ENCODE measurements at regions not wholly inside any gene's neighbourhood (a gene's known extent, or its start where the extent isn't known, plus 50 kb on each side); places are given as distances from the start of the nearest gene placed in this dataset.

DNA sequence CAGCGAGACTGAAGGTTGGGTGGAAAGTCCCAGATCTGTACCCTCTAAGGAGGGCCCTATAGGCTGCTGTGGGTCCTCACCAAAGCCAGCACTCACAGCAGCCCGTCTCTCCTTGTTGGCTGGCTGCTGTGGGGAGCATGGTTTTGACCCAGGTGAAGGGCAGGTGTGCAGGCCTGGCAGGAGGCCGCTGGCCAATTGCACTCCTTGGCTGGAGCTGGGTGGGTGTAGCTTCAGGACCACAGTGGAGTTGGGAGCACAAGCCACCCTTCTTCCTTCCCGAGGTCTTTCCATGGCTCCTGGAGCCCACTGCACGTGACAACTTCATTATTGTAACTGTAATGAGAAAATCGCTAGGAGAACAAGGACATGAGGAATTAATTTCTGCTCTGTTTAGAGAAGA, 287.7 kb upstream of the FOXQ1 start:
- no peak for DNase-seq

DNA sequence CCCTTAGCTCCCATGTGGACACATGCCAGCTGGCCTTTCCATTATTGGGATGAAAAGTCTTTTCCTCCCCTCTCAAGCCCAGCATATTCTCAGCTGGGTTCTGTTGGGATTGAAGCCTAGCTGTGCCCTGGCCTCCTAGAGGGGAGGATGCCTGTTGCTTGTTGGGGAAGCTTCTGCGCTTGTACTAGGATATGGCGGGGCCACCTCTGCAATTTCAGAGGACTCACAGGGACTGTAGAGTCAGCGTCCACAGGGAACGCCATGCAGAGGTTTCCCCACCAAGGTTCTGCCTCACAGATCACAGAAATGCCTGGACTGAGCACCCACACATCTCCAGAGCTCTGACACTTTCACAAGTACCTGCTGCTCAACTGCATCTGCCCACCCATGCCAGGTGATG, 288.7 kb upstream of the FOXQ1 start:
- DNase-seq: no peak

DNA sequence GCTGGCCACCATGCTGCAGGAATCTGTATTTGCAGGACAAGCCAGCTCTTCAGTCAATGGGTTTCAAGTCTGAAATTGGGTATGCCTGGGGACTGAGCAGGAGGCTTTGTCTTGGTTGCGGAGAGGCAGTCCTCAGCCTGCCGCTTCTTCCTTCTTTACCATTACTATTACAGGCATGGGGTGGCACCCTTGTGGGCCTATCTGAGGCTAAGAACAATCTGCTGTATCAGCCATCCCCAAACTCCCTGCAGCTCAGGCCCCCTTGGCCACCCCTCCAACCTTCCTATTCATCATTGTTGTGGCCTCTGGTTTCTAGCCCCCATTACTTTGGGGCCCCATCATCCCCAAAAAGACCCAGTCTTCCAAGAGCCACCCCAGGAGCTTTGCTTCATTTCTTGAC, 289.2 kb upstream of the FOXQ1 start:
- no peak for DNase-seq

DNA sequence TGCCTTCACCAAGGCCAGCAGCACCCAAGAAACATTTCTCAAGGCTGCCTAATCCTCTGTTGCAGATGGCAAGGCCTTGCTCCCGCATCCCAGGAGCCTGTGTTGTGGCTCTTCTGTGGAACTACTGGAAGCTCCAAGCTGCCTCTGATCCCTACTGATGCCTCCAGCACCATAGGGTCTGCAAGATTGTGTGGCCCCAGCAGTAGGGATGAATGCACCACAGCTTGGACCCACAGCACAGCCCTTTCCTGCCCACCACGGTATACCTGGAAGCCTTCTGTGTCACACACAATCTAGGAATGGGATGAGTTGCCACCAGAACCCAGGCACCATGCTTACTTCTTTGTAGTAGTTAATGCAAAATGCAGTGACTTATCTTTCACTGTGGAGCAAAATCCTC, 291.1 kb upstream of the FOXQ1 start:
- no peak for DNase-seq

DNA sequence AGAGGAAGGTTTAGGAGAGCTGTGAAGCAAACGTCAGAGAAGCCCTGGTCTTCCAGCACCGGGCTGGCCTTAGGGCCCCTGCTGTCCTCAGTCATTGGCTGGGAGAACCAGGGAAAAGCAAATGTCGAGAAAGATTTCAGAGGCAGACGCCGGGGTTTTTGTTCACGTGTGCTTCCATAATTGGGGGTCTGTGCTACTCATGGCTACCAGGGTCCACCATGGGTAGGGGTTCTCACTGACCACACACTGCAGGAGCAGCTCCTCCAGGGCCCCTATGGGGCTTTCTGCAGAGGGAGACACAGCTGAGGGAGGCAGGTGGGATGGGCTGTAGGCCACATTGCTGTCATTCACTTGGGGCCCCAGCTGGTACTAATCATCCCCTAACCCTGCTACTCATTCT, 291.8 kb upstream of the FOXQ1 start:
- no peak for DNase-seq

DNA sequence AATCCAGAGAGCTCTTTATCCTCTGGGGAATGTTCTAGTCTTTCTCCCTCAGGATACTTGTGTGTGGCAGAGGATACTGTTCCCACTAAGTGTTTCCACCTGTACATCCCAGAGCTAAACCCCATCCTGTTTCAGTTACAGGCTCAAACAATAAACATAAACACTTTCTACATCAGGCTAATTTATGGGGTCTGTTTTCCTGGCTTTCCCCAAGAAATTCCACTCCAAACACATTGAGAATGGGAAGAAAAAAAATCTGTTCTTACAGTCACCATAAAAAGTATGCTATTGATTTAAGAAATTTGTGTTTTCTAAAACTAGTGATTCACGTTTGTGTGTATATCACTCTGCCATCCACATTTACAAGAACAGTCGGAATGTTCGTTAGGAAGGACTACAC, 293.9 kb upstream of the FOXQ1 start:
- DNase-seq: no peak

DNA sequence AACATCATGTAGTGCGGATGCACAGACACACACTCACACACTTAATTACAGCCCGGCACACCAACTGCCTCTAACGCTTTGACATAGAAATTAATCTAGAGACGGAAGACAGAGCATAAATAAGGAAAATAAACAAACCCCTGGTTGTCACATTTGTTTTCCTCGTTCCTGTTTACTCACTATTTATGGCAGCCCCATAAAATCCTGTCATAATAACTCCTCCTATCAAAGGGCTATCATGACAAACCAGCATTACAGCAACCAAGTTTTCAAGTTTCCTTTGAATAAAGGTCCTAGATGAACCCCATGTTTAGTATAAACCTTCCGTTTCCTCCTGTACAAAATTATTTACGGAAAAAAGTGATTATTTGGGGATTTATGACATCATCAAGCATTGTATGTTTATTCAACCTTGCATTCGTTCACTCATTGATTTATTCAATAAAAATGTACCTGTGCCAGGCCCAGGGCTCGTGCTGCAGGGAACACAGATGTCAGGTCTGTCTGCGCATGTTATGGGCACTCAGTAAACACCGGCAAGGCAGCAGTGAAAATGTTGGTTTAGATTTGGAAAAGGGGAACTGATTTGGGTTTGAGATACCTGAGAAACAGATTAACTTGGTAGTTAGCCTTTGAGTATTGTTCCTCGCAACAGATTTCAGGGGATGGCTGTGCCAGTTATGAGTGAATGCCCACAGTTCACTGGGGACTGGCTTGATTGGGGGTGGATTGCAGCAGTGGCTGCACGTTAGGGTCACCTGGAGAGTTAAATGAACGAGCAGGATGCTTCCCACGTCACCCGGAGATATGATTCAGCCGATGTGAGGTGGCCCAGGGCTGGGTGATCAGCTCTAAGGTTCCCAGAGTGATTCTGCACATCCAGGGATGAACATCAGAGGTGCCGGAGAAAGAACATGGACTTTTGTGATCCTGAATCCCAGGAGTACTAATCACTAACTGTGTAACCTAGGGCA, 295.3 kb upstream of the FOXQ1 start:
- no peak for DNase-seq

DNA sequence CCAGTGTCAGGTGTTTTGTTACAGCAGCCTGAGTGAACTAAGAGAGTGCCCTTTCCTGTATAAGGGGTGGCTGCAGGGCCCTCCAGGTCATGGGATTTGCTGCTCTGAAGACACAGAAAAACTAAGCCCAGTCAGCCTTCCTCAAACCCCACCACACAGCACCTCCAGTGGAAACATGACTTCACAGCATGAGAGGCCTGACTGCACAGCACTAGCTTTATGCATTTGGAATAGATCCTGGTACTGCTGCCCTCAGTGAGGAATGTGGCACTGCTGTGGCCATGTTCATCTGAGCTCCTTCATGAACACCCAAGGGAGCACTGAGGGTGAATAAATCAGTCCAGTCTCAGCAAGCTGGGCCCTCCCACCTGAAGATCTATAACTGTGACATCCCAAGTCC, 296.1 kb upstream of the FOXQ1 start:
- no peak for DNase-seq

DNA sequence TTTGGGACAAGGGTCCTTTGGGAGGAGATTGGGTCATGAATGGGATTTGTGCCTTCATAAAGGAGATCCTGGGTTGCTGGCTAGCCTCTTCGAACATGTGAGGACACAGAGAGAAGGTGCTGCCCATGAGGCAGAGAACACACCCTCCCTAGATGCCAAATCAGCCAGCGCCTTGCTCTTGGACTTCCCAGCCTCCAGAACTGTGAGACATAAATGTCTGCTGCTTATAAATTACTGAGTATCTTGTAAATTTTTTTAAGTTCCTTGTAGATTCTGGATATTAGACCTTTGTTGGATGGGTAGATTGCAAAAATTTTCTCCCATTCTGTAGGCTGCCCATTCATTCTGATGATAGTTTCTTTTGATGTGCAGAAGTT, 297.5 kb upstream of the FOXQ1 start:
- DNase-seq: no peak

DNA sequence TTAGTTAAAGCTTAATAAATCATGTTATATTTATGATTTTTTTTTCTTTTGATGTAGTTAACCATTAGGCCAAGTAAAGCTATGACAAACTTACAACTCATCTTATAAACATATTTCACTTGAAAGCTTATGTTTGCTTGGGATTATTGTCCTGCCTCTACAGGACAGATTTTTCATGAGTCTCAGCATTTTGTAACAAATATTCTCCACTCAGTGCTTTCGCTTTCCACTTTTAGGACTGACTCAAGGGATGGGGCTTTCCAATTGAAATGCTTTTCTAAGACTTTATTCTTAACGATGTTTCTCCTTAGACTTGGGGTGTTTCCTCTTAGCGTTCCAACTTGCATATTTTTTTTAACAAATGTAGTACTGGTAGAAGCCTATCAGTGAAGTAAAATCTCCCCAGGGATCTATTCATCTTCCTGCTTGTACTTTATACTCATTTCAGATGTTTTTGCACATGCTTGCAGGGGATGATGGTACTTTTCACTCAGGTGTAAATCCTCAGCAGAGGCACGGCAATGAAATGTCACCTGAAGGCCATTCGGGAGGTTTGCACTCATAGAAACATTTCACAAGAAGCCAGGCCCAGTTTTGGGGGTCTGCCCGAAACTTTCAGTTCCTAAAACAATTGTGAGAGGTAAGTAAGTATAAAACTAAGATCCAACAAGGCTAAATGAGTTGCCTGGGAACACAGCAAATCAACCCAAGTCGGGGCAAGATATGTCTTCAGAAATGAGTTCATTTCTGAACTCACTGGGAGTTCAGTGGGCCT, 298.1 kb upstream of the FOXQ1 start:
- DNase-seq: no peak

DNA sequence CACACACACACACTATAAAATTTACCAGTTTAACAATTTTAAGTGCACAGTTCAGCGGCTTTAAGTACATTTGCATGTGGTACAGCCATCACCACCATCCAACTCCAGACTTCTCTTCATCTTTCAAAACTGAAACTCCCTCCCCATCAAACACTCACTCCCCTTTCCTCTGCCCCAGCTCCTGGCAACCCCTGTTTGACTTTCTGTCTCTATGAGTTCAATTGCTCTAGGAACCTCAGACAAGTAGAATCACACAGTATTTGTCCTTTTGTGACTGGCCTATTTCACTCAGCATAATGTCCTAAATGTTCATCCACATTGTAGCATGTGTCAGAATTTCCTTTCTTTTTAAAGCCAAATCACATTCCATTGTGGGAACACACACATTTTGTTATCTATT, 302.8 kb upstream of the FOXQ1 start:
- DNase-seq: no peak

DNA sequence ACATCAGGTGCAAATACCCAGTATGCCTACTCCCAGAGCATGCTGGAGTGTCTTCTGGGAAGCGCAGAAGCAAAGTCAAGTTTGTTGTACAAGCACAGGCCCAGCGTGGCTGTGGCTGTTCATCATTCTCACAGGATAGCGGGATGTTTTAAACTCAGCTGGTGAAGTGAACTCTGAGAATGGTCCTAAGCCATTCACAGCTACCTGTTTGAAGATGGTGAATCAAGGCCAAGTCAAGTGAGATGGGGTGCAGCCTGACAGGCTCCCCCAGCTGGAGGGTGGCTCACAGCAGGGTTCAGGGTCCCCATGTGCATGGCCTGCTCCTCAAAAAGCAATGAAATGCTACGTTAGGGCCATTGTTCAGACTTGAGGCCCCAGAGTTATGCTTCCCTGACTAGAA, 304.7 kb upstream of the FOXQ1 start:
- DNase-seq: no peak

DNA sequence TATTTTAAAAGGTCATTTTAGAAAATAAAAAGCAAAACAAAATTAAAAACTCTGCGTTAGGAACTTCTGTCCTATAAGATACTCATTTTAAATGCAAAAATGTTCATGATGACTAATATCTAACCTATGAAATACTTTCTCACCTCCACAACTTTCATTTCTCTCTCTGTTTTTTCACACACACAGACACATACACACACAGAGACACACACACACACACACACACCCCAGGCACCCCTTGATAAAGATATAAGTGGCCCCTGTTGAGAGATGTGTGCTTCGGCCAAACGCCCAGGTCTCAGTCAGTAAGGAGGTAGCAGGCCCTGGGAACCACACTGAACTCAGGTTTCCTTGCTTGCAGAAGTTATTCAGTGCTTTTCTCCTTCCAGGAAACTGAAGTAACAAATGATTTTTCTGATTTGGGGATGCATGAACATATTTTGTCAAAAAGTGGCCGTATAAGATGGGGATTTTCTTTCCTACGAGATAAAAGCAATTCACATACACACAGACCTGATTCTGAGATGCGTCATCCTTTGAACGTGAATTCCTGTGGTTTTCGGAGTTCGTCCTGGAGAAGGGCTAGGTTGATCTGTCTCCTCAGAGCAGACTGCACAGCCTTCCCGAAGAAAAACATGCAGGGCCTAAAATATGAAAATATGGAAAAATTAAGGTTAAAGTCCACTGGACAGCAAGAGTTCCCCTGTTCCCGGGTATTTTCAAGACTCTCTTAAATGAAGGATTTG, 306.8 kb upstream of the FOXQ1 start:
- DNase-seq: no peak

DNA sequence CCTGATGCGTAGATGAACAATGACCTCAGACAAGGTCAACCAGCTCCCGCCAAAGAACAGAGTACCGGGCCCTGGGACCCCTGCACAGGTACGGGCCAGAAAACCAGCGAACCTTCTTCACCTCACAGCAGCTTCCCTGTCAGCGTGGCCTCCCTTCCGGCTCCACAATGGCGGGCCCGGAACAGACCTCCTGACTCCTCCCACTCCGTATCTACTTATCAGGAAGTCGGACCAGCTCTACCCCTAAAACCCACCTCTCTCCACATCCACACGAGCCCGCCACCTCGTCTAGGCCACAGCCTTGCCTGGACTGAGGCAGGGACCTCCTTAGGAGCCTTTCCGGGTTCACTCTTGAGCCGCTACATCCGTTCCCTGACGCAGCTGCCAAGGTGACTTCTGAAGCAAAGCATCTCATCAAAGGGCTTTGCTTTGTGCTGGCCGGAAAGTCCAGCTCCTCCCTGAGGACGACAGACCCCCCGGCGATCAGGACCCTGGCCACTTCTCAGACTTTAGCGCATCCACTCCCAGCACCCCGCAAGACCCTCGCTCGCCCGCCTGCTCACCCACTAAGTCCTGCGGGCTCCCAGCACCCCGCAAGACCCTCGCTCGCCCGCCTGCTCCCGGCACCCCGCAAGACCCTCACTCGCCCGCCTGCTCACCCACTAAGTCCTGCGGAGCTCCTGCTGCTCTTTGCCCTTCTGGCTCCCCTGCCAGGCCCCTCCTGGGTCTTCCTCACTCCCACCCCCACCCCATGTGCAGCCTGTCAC, 308.3 kb upstream of the FOXQ1 start:
- DNase-seq: no peak

DNA sequence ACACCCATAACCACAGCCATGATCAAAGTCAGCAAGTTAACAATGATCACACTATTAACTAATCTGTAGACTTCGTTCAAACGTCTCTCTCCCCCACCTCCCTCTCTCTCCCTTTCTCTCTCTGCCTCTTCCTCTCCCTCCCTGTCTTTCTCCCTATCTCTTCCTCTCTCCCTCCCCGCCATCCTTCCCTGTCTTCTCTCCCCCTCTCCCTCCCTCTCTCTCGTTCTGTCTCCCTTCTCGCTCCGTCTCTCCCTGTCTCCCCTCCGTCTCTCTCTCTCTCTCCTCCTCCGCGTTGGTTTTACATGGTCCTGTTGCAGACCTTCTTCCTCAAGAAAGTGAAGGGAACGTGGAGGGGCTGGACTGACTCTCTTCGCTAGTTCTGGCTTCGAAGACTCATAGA, 308.9 kb upstream of the FOXQ1 start:
- DNase-seq: no peak

DNA sequence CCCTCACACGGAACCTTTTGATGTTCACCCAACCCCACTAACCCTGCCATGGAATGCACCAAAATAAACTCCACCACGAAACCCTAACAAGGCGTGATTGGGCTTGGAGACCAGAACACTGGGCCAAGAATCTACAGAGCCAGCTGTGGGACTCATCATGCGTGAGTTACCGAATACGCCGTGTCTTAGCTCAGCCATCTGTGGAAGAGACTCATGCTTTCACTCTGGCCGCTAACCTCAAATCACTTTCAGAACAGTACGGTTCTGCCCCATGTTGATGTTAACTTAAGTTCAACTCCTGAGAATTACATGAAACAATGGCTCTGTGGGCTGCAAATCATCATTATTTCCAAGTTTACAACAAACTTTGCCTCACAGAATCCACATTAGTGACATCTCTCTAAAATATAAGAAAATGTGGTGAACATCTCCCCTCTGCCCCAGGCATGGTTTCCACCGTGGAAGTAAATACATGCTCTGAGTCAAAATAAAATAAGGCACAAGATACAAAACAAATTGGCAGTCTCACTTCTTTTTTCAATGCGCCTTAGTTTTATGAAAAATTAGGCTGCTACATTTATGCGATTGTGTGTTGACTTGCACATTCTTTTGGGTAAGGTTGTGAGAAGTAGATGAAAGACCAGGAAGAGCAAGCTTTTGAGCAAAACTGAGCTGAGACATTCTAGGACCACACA, 308.9 kb upstream of the EXOC2 start:
- DNase-seq: no peak

DNA sequence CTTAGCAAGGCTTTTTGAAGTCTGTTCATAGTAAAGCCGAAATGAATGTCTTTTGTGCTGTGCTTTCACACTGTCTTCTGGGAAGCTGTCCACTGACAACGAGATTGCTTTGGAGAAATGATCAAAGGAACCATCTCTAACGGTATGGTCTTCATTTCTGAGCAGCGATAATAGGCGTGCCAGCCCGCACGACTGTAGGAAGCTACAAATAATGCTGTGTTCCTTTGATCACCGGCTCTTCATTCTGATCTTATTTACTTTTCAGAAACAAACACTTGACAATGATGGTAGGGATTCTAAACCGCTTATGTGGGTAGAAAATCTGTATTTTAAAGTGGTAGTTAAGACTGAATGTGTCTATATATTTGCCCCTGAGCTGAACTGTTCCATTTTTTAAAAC, 306.6 kb upstream of the EXOC2 start:
- no peak for DNase-seq

DNA sequence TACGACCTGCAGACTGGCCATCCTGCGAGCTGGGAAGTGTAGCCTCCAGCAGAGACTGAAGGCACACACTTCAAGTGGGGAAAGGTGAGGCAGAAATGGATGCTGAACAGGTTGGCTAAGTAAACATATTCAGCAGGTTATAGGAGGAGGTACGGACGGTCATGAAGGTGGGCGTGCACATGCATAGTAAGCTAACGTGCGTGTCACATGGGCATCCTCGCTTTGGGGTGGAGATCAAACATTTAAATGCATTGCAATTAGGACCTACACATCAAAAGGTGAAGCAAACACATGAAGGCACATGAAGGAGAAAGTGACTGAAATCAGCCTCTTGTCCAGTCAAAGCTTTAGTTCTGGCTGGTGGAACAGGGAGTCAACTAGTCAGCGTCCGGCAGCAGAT, 305.6 kb upstream of the EXOC2 start:
- no peak for DNase-seq

DNA sequence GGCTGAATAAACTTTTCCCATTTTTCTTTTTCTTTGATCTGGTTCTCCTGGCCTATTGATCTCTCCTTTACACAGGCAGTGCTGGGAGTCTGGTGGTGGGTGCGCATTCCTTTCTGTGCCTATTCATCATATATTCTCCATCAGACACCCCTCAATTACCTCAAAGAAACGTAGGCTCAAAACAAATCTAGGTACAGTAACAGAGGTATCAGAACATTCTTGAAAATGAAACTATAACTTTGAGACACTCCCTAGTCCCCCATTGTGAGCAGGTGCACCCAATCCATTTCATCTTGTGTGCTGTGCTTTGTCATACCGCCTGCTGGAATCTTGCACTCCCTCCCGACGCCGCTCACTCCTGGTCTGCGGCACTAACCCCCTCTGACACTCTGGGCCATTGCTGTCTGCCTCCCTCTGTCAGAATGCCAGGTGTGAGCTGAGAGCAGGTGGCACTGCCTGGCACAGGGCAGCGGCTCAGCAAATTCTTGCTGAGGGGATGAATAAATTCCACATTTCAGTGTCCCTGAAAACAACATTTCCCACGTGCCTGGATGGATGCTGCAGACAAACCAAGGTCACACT, 303.4 kb upstream of the EXOC2 start:
- no peak for DNase-seq

DNA sequence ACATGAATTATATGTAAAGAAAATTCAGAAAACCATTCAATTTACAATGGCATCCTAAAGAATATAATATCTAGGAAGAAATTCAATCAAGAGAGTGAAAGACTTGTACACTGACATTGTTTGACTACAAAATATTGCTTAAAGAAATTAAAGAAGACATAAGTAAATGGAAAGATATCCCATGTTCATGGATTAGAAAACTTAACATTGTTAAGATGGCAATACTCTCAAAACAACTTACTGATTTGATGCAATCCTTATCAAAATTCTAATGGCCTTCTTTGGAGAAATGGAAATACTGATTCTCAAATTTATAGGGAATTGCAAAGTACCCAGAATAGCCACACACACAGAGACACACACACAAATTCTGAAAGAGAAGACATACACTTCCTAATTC, 298.3 kb upstream of the EXOC2 start:
- no peak for DNase-seq

DNA sequence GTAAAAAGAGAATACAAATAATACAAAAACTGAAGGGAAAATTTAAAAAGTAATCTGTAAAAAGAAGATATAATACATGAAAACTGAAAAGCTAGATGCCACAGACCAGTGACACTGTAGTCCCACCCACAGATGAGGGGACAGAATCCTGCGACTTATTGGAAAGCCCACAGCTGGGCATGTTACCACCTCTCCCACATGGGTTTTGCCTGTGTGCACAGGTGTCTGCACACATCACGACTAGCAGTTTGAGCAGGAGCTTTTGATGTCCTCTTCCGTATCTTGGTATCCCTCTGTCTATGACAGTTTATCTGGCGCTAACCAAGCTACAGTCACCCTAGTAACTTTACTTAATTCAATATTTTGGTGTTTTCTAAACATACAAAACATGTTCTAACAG, 291.1 kb upstream of the EXOC2 start:
- DNase-seq: no peak
